ENCODE measurements at regions not wholly inside any gene's neighbourhood (a gene's known extent, or its start where the extent isn't known, plus 50 kb on each side); places are given as distances from the start of the nearest gene placed in this dataset.

GRCh38 chr15:46080016-46080415, 445.2 kb downstream of the SQOR start:
- TF ChIP-seq ZBTB7A (IDR thresholded peaks at IDR 0.05; ENCODE audit: low read depth) (no peak), MAX (IDR thresholded peaks at IDR 0.05) (no peak), CEBPB (IDR thresholded peaks at IDR 0.05) (no peak), RAD21 (IDR thresholded peaks at IDR 0.05; ENCODE audit: low read depth) (no peak), REST (IDR thresholded peaks at IDR 0.05; ENCODE audit: low read depth) (no peak), TEAD4 (IDR thresholded peaks at IDR 0.05) (no peak), USF1 (IDR thresholded peaks at IDR 0.05) (no peak), TCF12 (IDR thresholded peaks at IDR 0.05; ENCODE audit: low read depth) (no peak), YY1 (IDR thresholded peaks at IDR 0.05; ENCODE audit: low read depth) (no peak), NFIC (IDR thresholded peaks at IDR 0.05) (no peak)

GRCh38 chr15:46088486-46089445, 453.9 kb downstream of the SQOR start:
- TF ChIP-seq RAD21 (IDR thresholded peaks at IDR 0.05; ENCODE audit: low read depth) (no peak), MAX (IDR thresholded peaks at IDR 0.05) (no peak), TCF12 (IDR thresholded peaks at IDR 0.05; ENCODE audit: low read depth) (no peak), ZBTB7A (IDR thresholded peaks at IDR 0.05; ENCODE audit: low read depth) (no peak), CEBPB (IDR thresholded peaks at IDR 0.05) (no peak), TEAD4 (IDR thresholded peaks at IDR 0.05) (no peak), NFIC (IDR thresholded peaks at IDR 0.05) (no peak), FOXM1 (IDR thresholded peaks at IDR 0.05; ENCODE audit: borderline replicate concordance, low read depth) (no peak), EGR1 (IDR thresholded peaks at IDR 0.05) (no peak), REST (IDR thresholded peaks at IDR 0.05; ENCODE audit: low read depth) (no peak), YY1 (IDR thresholded peaks at IDR 0.05; ENCODE audit: low read depth) (no peak), EP300 (IDR thresholded peaks at IDR 0.05; ENCODE audit: borderline replicate concordance) (no peak), CREB1 (IDR thresholded peaks at IDR 0.05; ENCODE audit: low read depth) (no peak), USF1 (IDR thresholded peaks at IDR 0.05) (no peak), TAF1 (IDR thresholded peaks at IDR 0.05; ENCODE audit: low read depth) (no peak)

- TF ChIP-seq TEAD4 (IDR thresholded peaks at IDR 0.05) = no peak
- TF ChIP-seq CEBPB (IDR thresholded peaks at IDR 0.05) = no peak
- TF ChIP-seq TAF1 (IDR thresholded peaks at IDR 0.05; ENCODE audit: low read depth) = no peak
- TF ChIP-seq MAX (IDR thresholded peaks at IDR 0.05) = no peak
- no peak for TF ChIP-seq USF1 (IDR thresholded peaks at IDR 0.05)
- TF ChIP-seq CREB1 (IDR thresholded peaks at IDR 0.05; ENCODE audit: low read depth) = no peak
- no peak for TF ChIP-seq YY1 (IDR thresholded peaks at IDR 0.05; ENCODE audit: low read depth)
- TF ChIP-seq REST (IDR thresholded peaks at IDR 0.05; ENCODE audit: low read depth) = no peak
- no peak for TF ChIP-seq RAD21 (IDR thresholded peaks at IDR 0.05; ENCODE audit: low read depth)
- TF ChIP-seq NFIC (IDR thresholded peaks at IDR 0.05) = no peak
- TF ChIP-seq EP300 (IDR thresholded peaks at IDR 0.05; ENCODE audit: borderline replicate concordance) = no peak
- TF ChIP-seq FOXM1 (IDR thresholded peaks at IDR 0.05; ENCODE audit: borderline replicate concordance, low read depth) = no peak
- TF ChIP-seq TCF12 (IDR thresholded peaks at IDR 0.05; ENCODE audit: low read depth) = no peak
- TF ChIP-seq EGR1 (IDR thresholded peaks at IDR 0.05) = no peak
- no peak for TF ChIP-seq ZBTB7A (IDR thresholded peaks at IDR 0.05; ENCODE audit: low read depth)
Measured at GRCh38 chr15:46089467-46089935, 454.7 kb downstream of the SQOR start.
